ENCODE measurements at regions not wholly inside any gene's neighbourhood (a gene's known extent, or its start where the extent isn't known, plus 50 kb on each side); places are given as distances from the start of the nearest gene placed in this dataset.

DNA sequence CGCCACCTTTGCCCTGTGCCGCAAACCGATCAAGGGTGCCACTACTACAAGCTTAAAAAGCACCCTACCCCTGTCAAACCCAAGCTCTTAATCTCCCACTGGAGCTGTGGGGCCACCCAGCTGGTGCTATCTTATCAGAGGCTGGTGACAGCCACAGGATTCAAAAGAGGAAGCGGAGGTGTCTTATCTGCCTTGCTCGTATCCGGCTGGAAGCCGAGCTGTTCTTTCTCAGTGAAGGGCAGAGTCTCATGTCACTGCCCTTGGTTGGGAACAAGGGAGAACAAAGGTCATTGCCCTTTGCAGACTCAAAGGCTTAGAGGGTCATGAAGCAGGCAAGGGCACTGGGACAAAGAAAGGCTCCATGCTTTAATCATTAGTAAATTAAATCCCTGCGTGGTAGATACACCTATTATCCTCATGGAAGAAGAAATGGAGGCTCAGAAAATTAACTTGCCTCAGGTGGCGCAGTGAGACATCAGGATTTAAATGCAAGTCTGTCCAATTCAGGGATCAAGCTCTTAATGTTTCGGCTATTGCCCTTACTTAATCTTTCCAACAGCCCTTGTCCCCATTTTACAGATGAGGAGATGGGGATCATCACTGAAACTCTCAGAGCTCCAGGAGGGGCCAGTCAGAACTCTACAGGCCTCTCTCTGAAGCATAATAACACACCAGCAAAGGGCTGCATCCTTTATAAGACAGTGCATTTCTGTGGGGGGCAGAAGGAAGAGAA, 360.0 kb upstream of the PROK2 start:
- Mint-ChIP-seq H3K27me3 (ENCODE audit: low read depth in 2 of 2) (peaks cover 4 to 17% of the 10 kb centered on the region in 2 donors), H3K4me1 (peaks cover 7 to 8% of the 10 kb centered on the region in 2 donors), H3K4me3 (no peak overlapping the region), H3K27ac (no peak overlapping the region), H3K36me3 (no peaks in the 10 kb centered on the region), H3K9me3 (peaks cover 0 to 3% of the 10 kb centered on the region in 2 donors)
- intact Hi-C loops (cut with micrococcal nuclease), result no loop called here
- Histone ChIP-seq H3K4me1 (ENCODE audit: control insufficient read depth, insufficient read depth, low read length) (peaks cover 5% of the 10 kb centered on the region), H3K36me3 (ENCODE audit: control insufficient read depth, insufficient read depth, low read length) (no peaks in the 10 kb centered on the region), H3K4me3 (ENCODE audit: low read length) (no peak overlapping the region), H3K9me3 (ENCODE audit: control insufficient read depth, insufficient read depth, low read length) (no peaks in the 10 kb centered on the region), H3K27me3 (ENCODE audit: control insufficient read depth, insufficient read depth, low read length) (no peaks in the 10 kb centered on the region), H3K27ac (ENCODE audit: low read length) (no peak overlapping the region)
- TF ChIP-seq, protein P1, sequence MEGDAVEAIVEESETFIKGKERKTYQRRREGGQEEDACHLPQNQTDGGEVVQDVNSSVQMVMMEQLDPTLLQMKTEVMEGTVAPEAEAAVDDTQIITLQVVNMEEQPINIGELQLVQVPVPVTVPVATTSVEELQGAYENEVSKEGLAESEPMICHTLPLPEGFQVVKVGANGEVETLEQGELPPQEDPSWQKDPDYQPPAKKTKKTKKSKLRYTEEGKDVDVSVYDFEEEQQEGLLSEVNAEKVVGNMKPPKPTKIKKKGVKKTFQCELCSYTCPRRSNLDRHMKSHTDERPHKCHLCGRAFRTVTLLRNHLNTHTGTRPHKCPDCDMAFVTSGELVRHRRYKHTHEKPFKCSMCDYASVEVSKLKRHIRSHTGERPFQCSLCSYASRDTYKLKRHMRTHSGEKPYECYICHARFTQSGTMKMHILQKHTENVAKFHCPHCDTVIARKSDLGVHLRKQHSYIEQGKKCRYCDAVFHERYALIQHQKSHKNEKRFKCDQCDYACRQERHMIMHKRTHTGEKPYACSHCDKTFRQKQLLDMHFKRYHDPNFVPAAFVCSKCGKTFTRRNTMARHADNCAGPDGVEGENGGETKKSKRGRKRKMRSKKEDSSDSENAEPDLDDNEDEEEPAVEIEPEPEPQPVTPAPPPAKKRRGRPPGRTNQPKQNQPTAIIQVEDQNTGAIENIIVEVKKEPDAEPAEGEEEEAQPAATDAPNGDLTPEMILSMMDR (IDR thresholded peaks at IDR 0.05), result no peak
- ATAC-seq (peak in 1 of 3 donors; percentile 68), DNase-seq (peak in 1 of 2 donors; percentile 16)
- WGBS (ENCODE audit: insufficient coverage), result 40% methylated on average over 9 of the region's 10 CpGs

DNA sequence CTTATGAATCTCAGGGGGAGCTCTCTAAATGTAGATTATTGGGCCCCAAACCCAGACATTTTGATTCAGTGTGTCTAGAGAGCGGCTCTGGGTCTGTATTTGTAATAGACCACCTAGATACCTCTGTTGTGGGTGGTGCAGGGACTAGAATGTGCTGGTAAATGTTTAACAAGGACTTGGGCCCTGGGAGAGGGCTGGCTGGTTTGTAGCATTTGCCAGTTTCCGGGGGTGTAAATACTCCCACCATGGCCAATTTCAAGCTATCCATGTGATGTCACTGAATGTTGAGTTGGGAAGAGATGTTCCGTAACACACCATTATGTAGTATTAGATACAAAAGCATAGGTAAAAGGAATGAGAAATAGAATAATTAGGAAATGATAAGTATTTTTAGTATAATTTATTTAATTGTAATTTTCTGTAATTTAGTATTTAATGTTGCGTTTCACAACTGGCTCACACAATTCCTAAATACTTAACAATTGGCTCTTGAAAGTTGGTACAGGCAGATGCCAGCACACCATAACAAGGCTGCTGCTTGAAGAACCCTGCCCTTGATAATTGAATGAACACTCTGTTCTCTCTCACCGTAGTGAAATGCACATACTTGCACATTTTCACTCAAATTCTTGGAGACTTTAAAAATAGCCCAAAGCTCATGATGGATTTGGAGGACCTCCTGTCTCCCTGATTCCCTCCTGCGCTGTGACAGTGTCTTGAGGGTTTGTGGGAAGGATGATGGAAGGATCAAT, 359.2 kb upstream of the PROK2 start:
- ATAC-seq, result no peak
- WGBS (ENCODE audit: insufficient coverage), result 78% methylated on average over 2 of the region's 6 CpGs
- Mint-ChIP-seq H3K27ac (no peak overlapping the region), H3K9me3 (peaks cover 0 to 3% of the 10 kb centered on the region in 2 donors), H3K27me3 (ENCODE audit: low read depth in 2 of 2) (peaks cover 4 to 17% of the 10 kb centered on the region in 2 donors), H3K36me3 (no peaks in the 10 kb centered on the region), H3K4me1 (peaks cover 7 to 8% of the 10 kb centered on the region in 2 donors), H3K4me3 (no peak overlapping the region)
- intact Hi-C loops (cut with micrococcal nuclease), result no loop called here
- Histone ChIP-seq H3K4me1 (ENCODE audit: control insufficient read depth, insufficient read depth, low read length) (peaks cover 5% of the 10 kb centered on the region), H3K36me3 (ENCODE audit: control insufficient read depth, insufficient read depth, low read length) (no peaks in the 10 kb centered on the region), H3K27me3 (ENCODE audit: control insufficient read depth, insufficient read depth, low read length) (no peaks in the 10 kb centered on the region), H3K4me3 (ENCODE audit: low read length) (no peak overlapping the region), H3K27ac (ENCODE audit: low read length) (no peak overlapping the region), H3K9me3 (ENCODE audit: control insufficient read depth, insufficient read depth, low read length) (no peaks in the 10 kb centered on the region)
- TF ChIP-seq, protein P1 (IDR thresholded peaks at IDR 0.05), result no peak
- no peak for DNase-seq

DNA sequence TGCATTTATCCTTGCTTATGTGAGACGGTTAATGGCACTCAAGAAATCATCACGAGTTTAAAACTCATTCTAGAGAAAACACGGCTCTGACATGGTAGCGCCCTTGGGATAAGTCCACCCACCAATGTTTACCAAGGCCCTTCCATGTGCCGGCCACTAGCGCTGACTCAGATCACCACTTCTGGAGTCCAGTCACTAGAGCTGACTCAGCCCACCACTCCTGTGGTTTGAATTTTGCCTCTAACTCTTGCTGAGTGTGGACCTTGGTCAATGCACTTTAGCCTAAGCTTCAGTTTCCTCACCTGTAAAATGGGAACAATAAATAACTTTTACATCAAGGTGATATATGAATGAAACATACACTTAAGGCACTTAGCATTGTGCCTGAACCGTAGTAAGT, 358.4 kb upstream of the PROK2 start:
- no peaks in the 10 kb centered on the region for H3K36me3 Mint-ChIP-seq
- Histone ChIP-seq H3K27ac (ENCODE audit: low read length) (no peak overlapping the region), H3K9me3 (ENCODE audit: control insufficient read depth, insufficient read depth, low read length) (no peaks in the 10 kb centered on the region), H3K4me3 (ENCODE audit: low read length) (no peak overlapping the region), H3K4me1 (ENCODE audit: control insufficient read depth, insufficient read depth, low read length) (peaks cover 5% of the 10 kb centered on the region), H3K36me3 (ENCODE audit: control insufficient read depth, insufficient read depth, low read length) (no peaks in the 10 kb centered on the region), H3K27me3 (ENCODE audit: control insufficient read depth, insufficient read depth, low read length) (no peaks in the 10 kb centered on the region)
- no peak overlapping the region for H3K4me3 Mint-ChIP-seq
- intact Hi-C loops (cut with micrococcal nuclease), result no loop called here
- WGBS (ENCODE audit: insufficient coverage), result 92% methylated on average over 6 of the region's 7 CpGs
- no peak for ATAC-seq
- H3K4me1 Mint-ChIP-seq, result peaks cover 7 to 8% of the 10 kb centered on the region in 2 donors
- no peak for DNase-seq
- peaks cover 0 to 1% of the 10 kb centered on the region in 2 donors for H3K9me3 Mint-ChIP-seq
- H3K27ac Mint-ChIP-seq, result no peak overlapping the region
- TF ChIP-seq, protein P1 (IDR thresholded peaks at IDR 0.05), result no peak
- peaks cover 2 to 17% of the 10 kb centered on the region in 2 donors for H3K27me3 Mint-ChIP-seq (ENCODE audit: low read depth in 2 of 2)
